ENCODE measurements at regions not wholly inside any gene's neighbourhood (a gene's known extent, or its start where the extent isn't known, plus 50 kb on each side); places are given as distances from the start of the nearest gene placed in this dataset.

DNA sequence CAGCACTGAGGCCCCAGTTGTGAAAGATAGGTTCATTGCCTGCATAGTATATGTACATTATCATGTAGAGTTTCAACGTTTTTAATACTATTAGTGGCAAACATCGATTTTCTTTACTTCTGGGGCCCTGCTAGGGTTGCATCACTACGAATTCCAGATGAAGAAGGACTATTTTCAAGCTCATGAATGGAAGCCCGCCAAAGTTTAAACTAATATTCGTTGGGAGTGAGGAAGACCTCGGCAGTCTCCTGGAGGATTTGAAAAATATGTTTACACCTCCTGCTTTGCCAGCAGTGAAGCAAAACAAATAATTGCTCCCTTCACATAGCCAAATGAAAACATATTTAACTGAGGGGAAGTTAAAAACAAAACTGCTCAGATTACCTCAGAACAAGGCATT is 672.9 kb upstream of the NOVA1 start:
- CTCF ChIA-PET: no interaction called here
- no peaks in the 10 kb centered on the region for H3K9me3 ChIP-seq (ENCODE audit: control insufficient read depth, insufficient read depth, low read depth, low read length)
- TF ChIP-seq HOXC10 (CRISPR knock-in tag; IDR thresholded peaks at IDR 0.05) (no peak), ZNF76 (tag by site-specific recombination; IDR thresholded peaks at IDR 0.05; ENCODE audit: borderline replicate concordance, low read depth) (no peak), ZNF501 (tag by site-specific recombination; IDR thresholded peaks at IDR 0.05) (no peak), MZF1 (tag by site-specific recombination; IDR thresholded peaks at IDR 0.05; ENCODE audit: borderline replicate concordance) (no peak), ZNF266 (tag by site-specific recombination; IDR thresholded peaks at IDR 0.05; ENCODE audit: low read depth) (no peak), ZNF707 (tag by site-specific recombination; IDR thresholded peaks at IDR 0.05) (no peak), WT1 (tag by site-specific recombination; IDR thresholded peaks at IDR 0.05) (no peak), SCRT2 (tag by site-specific recombination; IDR thresholded peaks at IDR 0.05) (no peak), ZNF837 (tag by site-specific recombination; IDR thresholded peaks at IDR 0.05) (no peak), ZNF514 (tag by site-specific recombination; IDR thresholded peaks at IDR 0.05) (no peak), BCL11A (tag by site-specific recombination; IDR thresholded peaks at IDR 0.05; ENCODE audit: low read depth) (no peak), ZFP3 (tag by site-specific recombination; IDR thresholded peaks at IDR 0.05; ENCODE audit: low read depth) (no peak), ZFP37 (tag by site-specific recombination; IDR thresholded peaks at IDR 0.05) (no peak), ZNF530 (tag by site-specific recombination; IDR thresholded peaks at IDR 0.05; ENCODE audit: low read depth) (no peak), ZNF354C (tag by site-specific recombination; IDR thresholded peaks at IDR 0.05; ENCODE audit: borderline replicate concordance, low read depth) (no peak)
- TF ChIP-seq, protein P1, sequence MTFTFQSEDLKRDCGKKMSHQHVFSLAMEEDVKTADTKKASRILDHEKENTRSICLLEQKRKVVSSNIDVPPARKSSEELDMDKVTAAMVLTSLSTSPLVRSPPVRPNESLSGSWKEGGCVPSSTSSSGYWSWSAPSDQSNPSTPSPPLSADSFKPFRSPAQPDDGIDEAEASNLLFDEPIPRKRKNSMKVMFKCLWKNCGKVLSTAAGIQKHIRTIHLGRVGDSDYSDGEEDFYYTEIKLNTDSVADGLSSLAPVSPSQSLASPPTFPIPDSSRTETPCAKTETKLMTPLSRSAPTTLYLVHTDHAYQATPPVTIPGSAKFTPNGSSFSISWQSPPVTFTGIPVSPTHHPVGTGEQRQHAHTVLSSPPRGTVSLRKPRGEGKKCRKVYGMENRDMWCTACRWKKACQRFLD (tag by site-specific recombination; IDR thresholded peaks at IDR 0.05): no peak
- TF ChIP-seq, protein P2, sequence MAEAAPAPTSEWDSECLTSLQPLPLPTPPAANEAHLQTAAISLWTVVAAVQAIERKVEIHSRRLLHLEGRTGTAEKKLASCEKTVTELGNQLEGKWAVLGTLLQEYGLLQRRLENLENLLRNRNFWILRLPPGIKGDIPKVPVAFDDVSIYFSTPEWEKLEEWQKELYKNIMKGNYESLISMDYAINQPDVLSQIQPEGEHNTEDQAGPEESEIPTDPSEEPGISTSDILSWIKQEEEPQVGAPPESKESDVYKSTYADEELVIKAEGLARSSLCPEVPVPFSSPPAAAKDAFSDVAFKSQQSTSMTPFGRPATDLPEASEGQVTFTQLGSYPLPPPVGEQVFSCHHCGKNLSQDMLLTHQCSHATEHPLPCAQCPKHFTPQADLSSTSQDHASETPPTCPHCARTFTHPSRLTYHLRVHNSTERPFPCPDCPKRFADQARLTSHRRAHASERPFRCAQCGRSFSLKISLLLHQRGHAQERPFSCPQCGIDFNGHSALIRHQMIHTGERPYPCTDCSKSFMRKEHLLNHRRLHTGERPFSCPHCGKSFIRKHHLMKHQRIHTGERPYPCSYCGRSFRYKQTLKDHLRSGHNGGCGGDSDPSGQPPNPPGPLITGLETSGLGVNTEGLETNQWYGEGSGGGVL (tag by site-specific recombination; IDR thresholded peaks at IDR 0.05): no peak
- TF ChIP-seq, protein P3, sequence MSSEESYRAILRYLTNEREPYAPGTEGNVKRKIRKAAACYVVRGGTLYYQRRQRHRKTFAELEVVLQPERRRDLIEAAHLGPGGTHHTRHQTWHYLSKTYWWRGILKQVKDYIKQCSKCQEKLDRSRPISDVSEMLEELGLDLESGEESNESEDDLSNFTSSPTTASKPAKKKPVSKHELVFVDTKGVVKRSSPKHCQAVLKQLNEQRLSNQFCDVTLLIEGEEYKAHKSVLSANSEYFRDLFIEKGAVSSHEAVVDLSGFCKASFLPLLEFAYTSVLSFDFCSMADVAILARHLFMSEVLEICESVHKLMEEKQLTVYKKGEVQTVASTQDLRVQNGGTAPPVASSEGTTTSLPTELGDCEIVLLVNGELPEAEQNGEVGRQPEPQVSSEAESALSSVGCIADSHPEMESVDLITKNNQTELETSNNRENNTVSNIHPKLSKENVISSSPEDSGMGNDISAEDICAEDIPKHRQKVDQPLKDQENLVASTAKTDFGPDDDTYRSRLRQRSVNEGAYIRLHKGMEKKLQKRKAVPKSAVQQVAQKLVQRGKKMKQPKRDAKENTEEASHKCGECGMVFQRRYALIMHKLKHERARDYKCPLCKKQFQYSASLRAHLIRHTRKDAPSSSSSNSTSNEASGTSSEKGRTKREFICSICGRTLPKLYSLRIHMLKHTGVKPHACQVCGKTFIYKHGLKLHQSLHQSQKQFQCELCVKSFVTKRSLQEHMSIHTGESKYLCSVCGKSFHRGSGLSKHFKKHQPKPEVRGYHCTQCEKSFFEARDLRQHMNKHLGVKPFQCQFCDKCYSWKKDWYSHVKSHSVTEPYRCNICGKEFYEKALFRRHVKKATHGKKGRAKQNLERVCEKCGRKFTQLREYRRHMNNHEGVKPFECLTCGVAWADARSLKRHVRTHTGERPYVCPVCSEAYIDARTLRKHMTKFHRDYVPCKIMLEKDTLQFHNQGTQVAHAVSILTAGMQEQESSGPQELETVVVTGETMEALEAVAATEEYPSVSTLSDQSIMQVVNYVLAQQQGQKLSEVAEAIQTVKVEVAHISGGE (tag by site-specific recombination; conservative IDR thresholded peaks at IDR 0.05; ENCODE audit: low read depth): no peak
- TF ChIP-seq, protein P4, sequence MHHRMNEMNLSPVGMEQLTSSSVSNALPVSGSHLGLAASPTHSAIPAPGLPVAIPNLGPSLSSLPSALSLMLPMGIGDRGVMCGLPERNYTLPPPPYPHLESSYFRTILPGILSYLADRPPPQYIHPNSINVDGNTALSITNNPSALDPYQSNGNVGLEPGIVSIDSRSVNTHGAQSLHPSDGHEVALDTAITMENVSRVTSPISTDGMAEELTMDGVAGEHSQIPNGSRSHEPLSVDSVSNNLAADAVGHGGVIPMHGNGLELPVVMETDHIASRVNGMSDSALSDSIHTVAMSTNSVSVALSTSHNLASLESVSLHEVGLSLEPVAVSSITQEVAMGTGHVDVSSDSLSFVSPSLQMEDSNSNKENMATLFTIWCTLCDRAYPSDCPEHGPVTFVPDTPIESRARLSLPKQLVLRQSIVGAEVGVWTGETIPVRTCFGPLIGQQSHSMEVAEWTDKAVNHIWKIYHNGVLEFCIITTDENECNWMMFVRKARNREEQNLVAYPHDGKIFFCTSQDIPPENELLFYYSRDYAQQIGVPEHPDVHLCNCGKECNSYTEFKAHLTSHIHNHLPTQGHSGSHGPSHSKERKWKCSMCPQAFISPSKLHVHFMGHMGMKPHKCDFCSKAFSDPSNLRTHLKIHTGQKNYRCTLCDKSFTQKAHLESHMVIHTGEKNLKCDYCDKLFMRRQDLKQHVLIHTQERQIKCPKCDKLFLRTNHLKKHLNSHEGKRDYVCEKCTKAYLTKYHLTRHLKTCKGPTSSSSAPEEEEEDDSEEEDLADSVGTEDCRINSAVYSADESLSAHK (tag by site-specific recombination; IDR thresholded peaks at IDR 0.05): no peak
- TF ChIP-seq, protein P5, sequence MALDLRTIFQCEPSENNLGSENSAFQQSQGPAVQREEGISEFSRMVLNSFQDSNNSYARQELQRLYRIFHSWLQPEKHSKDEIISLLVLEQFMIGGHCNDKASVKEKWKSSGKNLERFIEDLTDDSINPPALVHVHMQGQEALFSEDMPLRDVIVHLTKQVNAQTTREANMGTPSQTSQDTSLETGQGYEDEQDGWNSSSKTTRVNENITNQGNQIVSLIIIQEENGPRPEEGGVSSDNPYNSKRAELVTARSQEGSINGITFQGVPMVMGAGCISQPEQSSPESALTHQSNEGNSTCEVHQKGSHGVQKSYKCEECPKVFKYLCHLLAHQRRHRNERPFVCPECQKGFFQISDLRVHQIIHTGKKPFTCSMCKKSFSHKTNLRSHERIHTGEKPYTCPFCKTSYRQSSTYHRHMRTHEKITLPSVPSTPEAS (tag by site-specific recombination; IDR thresholded peaks at IDR 0.05): no peak

More for the DNA sequence above, 672.9 kb upstream of the NOVA1 start:
- Histone ChIP-seq H3K36me3 (ENCODE audit: control insufficient read depth in 2 of 2, insufficient read depth in 1 of 2, low read length in 2 of 2) (no peaks in the 10 kb centered on the region), H3K4me3 (ENCODE audit: low read depth, low read length) (no peak overlapping the region), H3K4me1 (ENCODE audit: control insufficient read depth, insufficient read depth, low read length) (no peaks in the 10 kb centered on the region), H3K27ac (ENCODE audit: extremely low read depth, low read depth, low read length) (no peak overlapping the region)
- POLR2A ChIA-PET: no interaction called here

All from HEK293 (cell line).